Smooth muscle cell (in vitro differentiated cells): ENCODE measurements at regions not wholly inside any gene's neighbourhood (a gene's known extent, or its start where the extent isn't known, plus 50 kb on each side); places are given as distances from the start of the nearest gene placed in this dataset.

Experiments
- DNase-seq: peaks from one replicate; lab custom pipeline; 2025; ENCODE audit not compliant: unreplicated experiment; lab: John Stamatoyannopoulos, UW
- H2AFZ ChIP-seq: fragments of 200-600 bp; sonication (generic); 2 replicates; pipeline ENCODE4 v1.6.0; 2016; ENCODE audit warnings: antibody characterized with exemption, low read depth, mild to moderate bottlenecking
- H3F3A ChIP-seq: fragments of 200-600 bp; sonication (generic); 2 replicates; pipeline ENCODE4 v1.6.0; 2017; ENCODE audit warnings: antibody characterized with exemption, low read depth
- H3K27ac ChIP-seq: fragments of 200-600 bp; sonication (generic); 2 replicates; pipeline ENCODE4 v1.5.1; 2016; ENCODE audit warnings: low read depth, mild to moderate bottlenecking
- H3K27me3 ChIP-seq: fragments of 200-600 bp; sonication (generic); 2 replicates; pipeline ENCODE4 v1.6.1; 2016; ENCODE audit warnings: low read depth, mild to moderate bottlenecking
- H3K36me3 ChIP-seq: fragments of 200-600 bp; sonication (generic); 2 replicates; pipeline ENCODE4 v1.5.1; 2016; ENCODE audit warnings: low read depth
- H3K4me1 ChIP-seq: fragments of 200-600 bp; sonication (generic); 2 replicates; pipeline ENCODE4 v1.5.1; 2016; ENCODE audit warnings: low read depth
- H3K4me2 ChIP-seq: fragments of 200-600 bp; sonication (generic); 2 replicates; pipeline ENCODE4 v1.6.0; 2016; ENCODE audit warnings: mild to moderate bottlenecking
- H3K4me3 ChIP-seq: fragments of 200-600 bp; sonication (generic); 2 replicates; pipeline ENCODE4 v1.5.1; 2016; ENCODE audit warnings: mild to moderate bottlenecking
- H3K79me2 ChIP-seq: fragments of 200-600 bp; sonication (generic); 2 replicates; pipeline ENCODE4 v1.6.0; 2016; ENCODE audit warnings: low read depth, mild to moderate bottlenecking
- H3K9ac ChIP-seq: fragments of 200-600 bp; sonication (generic); 2 replicates; pipeline ENCODE4 v1.6.0; 2016; ENCODE audit warnings: low read depth
- H3K9me3 ChIP-seq: fragments of 200-600 bp; sonication (generic); replicated peaks from 2 replicates; pipeline ENCODE4 v1.5.1; 2016; ENCODE audit warnings: low read depth
- H4K20me1 ChIP-seq: fragments of 200-600 bp; sonication (generic); 2 replicates; pipeline ENCODE4 v1.6.0; 2016; ENCODE audit warnings: low read depth
- CTCF ChIP-seq: fragments of 200-600 bp; sonication (generic); IDR thresholded peaks from 2 replicates; pipeline ENCODE4 v1.5.1; 2017; ENCODE audit warnings: borderline replicate concordance, mild to moderate bottlenecking, antibody characterized with exemption; ENCODE audit not compliant: insufficient read depth, poor library complexity, severe bottlenecking
- WGBS: methylation state at CpG from one replicate; pipeline ENCODE4 v1.1.7; 2016; ENCODE audit warnings: low lambda C conversion rate; 5-methylcytosine and 5-hydroxymethylcytosine counted together

GRCh38 chr7:69108097-69108496, 490.2 kb upstream of the AUTS2 start:
- Histone ChIP-seq H4K20me1 (no peaks in the 10 kb centered on the region), H3K4me3 (no peak overlapping the region), H3K9ac (no peak overlapping the region), H3K9me3 (no peaks in the 10 kb centered on the region), H3F3A (no peaks in the 10 kb centered on the region), H3K36me3 (no peaks in the 10 kb centered on the region), H2AFZ (no peak overlapping the region), H3K79me2 (no peaks in the 10 kb centered on the region), H3K4me1 (no peaks in the 10 kb centered on the region), H3K27ac (no peak overlapping the region), H3K4me2 (no peak overlapping the region), H3K27me3 (peaks cover 6% of the 10 kb centered on the region)
- no peak for TF ChIP-seq CTCF
- 77% methylated on average over 10 of the region's 10 CpGs for WGBS
- DNase-seq = no peak

GRCh38 chr7:69109246-69109645, 489.0 kb upstream of the AUTS2 start:
- Histone ChIP-seq H3K9ac (no peak overlapping the region), H3K79me2 (no peaks in the 10 kb centered on the region), H3K36me3 (no peaks in the 10 kb centered on the region), H3K27me3 (peaks cover 10% of the 10 kb centered on the region), H4K20me1 (no peaks in the 10 kb centered on the region), H2AFZ (no peak overlapping the region), H3K4me2 (no peak overlapping the region), H3F3A (no peaks in the 10 kb centered on the region), H3K27ac (no peak overlapping the region), H3K4me1 (no peaks in the 10 kb centered on the region), H3K4me3 (no peak overlapping the region), H3K9me3 (no peaks in the 10 kb centered on the region)
- TF ChIP-seq CTCF = no peak
- no peak for DNase-seq
- 57% methylated on average over 3 of the region's 3 CpGs for WGBS

- peaks cover 10% of the 10 kb centered on the region for H3K27me3 ChIP-seq
- H3K4me2 ChIP-seq = no peak overlapping the region
- no peaks in the 10 kb centered on the region for H3K4me1 ChIP-seq
- TF ChIP-seq CTCF = no peak
- H4K20me1 ChIP-seq = no peaks in the 10 kb centered on the region
- no peaks in the 10 kb centered on the region for H3K9me3 ChIP-seq
- no peaks in the 10 kb centered on the region for H3K36me3 ChIP-seq
- no peak overlapping the region for H3K4me3 ChIP-seq
- no peak for DNase-seq
- no peak overlapping the region for H2AFZ ChIP-seq
- no peak overlapping the region for H3K27ac ChIP-seq
- no peaks in the 10 kb centered on the region for H3F3A ChIP-seq
- no peak overlapping the region for H3K9ac ChIP-seq
- no peaks in the 10 kb centered on the region for H3K79me2 ChIP-seq
- WGBS = 85% methylated on average over 7 of the region's 7 CpGs
Observed at GRCh38 chr7:69109879-69110278, 488.4 kb upstream of the AUTS2 start.

- no peak overlapping the region for H3K27ac ChIP-seq
- no peaks in the 10 kb centered on the region for H3F3A ChIP-seq
- TF ChIP-seq CTCF = no peak
- 87% methylated on average over 10 of the region's 10 CpGs for WGBS
- no peak for DNase-seq
- no peaks in the 10 kb centered on the region for H3K36me3 ChIP-seq
- H2AFZ ChIP-seq = no peak overlapping the region
- no peaks in the 10 kb centered on the region for H4K20me1 ChIP-seq
- no peak overlapping the region for H3K4me3 ChIP-seq
- peaks cover 10% of the 10 kb centered on the region for H3K27me3 ChIP-seq
- H3K9ac ChIP-seq = no peak overlapping the region
- H3K9me3 ChIP-seq = no peaks in the 10 kb centered on the region
- no peak overlapping the region for H3K4me2 ChIP-seq
- H3K4me1 ChIP-seq = no peaks in the 10 kb centered on the region
- H3K79me2 ChIP-seq = no peaks in the 10 kb centered on the region
Observed at GRCh38 chr7:69110450-69111050, 487.7 kb upstream of the AUTS2 start.
